ENCODE measurements at regions not wholly inside any gene's neighbourhood (a gene's known extent, or its start where the extent isn't known, plus 50 kb on each side); places are given as distances from the start of the nearest gene placed in this dataset.

- TF ChIP-seq ATF2 (CRISPR knock-in tag; IDR thresholded peaks at IDR 0.05) (no peak), GLMP (CRISPR knock-in tag; IDR thresholded peaks at IDR 0.05; ENCODE audit: borderline replicate concordance) (no peak), MIER3 (CRISPR knock-in tag; IDR thresholded peaks at IDR 0.05; ENCODE audit: borderline replicate concordance) (no peak), BRD4 (CRISPR knock-in tag; IDR thresholded peaks at IDR 0.05) (no peak), TCF12 (IDR thresholded peaks at IDR 0.05) (no peak), TCF12 (CRISPR knock-in tag; IDR thresholded peaks at IDR 0.05) (no peak), POLR2AphosphoS5 (IDR thresholded peaks at IDR 0.05; ENCODE audit: low read depth, low read length) (no peak), CTCF (CRISPR knock-in tag; IDR thresholded peaks at IDR 0.05) (no peak), ZNF430 (CRISPR knock-in tag; IDR thresholded peaks at IDR 0.05) (no peak), RORA (CRISPR knock-in tag; IDR thresholded peaks at IDR 0.05) (no peak), SMAD1 (CRISPR knock-in tag; IDR thresholded peaks at IDR 0.05; ENCODE audit: borderline replicate concordance, low read depth) (no peak), ZNF501 (CRISPR knock-in tag; IDR thresholded peaks at IDR 0.05) (no peak)
Observed at GRCh38 chr4:61049018-61049417, 151.1 kb upstream of the ADGRL3 start.
